ENCODE measurements at regions not wholly inside any gene's neighbourhood (a gene's known extent, or its start where the extent isn't known, plus 50 kb on each side); places are given as distances from the start of the nearest gene placed in this dataset.
A peak's percentile ranks its signal among the peaks of the same experiment; 100 is the strongest.
"Not testable (repeated sequence)": the region's sequence is repeated elsewhere in the genome, so short reads cannot be mapped to it uniquely, and the experiment has no call there.

DNA sequence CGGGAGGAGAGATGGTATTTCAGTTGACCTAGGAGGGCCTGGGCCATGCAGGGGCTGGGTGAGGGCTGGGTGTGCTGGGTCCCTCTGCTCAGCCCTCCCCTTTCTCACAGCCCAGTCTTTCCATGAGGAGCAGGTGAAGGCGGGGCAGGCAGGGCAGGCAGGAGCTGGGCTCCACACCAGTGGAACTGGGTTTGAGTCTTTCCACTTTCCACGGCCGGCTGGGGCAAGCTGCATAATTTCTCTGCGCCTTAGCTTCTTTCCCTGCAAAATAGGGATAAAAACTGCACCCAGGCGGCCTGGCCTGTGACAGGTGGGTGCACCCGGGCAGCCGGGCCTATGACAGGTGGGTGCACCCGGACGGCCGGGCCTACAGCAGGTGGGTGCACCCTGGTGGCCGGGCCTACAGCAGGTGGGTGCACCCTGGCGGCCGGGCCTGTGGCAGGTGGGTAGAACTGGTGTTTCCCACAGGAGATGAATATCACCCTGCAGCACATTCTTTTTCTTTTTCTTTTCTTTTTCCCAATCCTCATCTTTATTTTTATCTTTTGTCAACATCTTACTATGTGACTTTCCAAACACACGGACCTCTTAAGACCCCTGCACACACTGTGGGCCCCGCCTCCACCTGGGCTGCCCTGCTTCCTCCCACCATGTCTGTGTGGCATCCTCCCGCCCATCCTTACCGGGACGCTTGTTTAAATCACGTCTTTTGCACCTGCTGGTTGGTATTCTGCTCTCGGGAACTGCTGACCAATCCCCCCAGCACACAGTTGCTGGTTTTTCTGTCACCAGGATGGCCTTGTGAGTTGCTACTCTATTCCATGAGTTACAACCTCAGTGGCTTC lies 111.3 kb downstream of the NPIPB11 start:
- H3K36me3 ChIP-seq (ENCODE audit: control insufficient read depth in 2 of 2, insufficient read depth in 1 of 2, low read length in 2 of 2); H3K27ac ChIP-seq (ENCODE audit: extremely low read depth, low read depth, low read length); H3K4me1 ChIP-seq (ENCODE audit: control insufficient read depth, insufficient read depth, low read length); CTCF ChIA-PET; POLR2A ChIA-PET; H3K4me3 ChIP-seq (ENCODE audit: low read depth, low read length); H3K9me3 ChIP-seq (ENCODE audit: control insufficient read depth, insufficient read depth, low read depth, low read length): not testable (repeated sequence)
- peak; percentile 31; the same call in 1 of the 2 replicates for TF ChIP-seq EGR2 (tag by site-specific recombination; IDR thresholded peaks at IDR 0.05; ENCODE audit: low read depth)

DNA sequence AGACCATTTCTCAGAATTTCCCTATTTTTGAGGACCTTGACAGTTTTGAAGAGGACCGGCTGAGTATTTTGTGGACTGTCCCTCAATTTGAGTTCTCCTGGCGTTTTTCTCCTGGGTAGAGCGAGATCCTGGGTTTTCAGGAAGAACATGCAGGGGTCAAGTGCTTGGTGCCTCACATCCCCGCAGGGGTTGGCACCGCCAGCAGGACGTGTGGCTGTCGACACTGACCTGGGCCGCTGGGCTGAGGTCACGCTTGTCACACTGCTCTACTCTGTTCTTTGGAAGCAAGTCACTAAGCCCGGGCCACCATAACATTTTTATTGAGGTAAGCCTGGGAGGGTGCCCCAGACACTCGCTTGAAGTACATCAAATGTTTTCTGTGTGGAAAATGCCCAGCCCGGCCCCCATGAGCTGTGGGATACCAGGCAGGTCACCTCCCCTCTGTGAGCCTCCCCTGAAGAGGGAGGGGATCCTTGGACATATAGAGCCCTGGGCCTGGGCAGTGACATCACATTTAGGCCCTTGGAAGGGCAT lies 112.0 kb downstream of the NPIPB11 start:
- H3K27ac ChIP-seq (ENCODE audit: extremely low read depth, low read depth, low read length); H3K36me3 ChIP-seq (ENCODE audit: control insufficient read depth in 2 of 2, insufficient read depth in 1 of 2, low read length in 2 of 2); H3K9me3 ChIP-seq (ENCODE audit: control insufficient read depth, insufficient read depth, low read depth, low read length); H3K4me1 ChIP-seq (ENCODE audit: control insufficient read depth, insufficient read depth, low read length); CTCF ChIA-PET; POLR2A ChIA-PET; H3K4me3 ChIP-seq (ENCODE audit: low read depth, low read length): not testable (repeated sequence)

DNA sequence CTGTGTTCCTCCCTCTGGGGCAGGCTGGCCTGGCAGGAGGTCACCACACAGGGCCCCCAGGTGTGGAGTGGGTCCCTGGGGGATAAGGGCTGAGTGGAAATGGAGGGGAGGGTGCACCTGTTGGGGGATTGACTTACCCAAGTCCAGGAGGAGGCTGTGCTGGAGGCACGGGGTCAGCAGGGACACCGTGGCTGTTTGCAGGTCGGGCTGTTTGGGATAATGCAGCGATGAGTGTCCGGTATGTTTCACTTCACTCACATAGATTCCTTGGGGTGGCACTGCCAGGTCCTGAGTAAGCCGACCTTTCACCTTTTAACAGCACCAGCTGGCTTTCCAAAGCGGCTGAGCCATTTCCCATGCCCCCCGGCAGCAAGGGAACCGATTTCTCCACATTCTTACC lies 113.0 kb downstream of the NPIPB11 start:
- H3K4me3 ChIP-seq (ENCODE audit: low read depth, low read length); H3K36me3 ChIP-seq (ENCODE audit: control insufficient read depth in 2 of 2, insufficient read depth in 1 of 2, low read length in 2 of 2); POLR2A ChIA-PET; H3K27ac ChIP-seq (ENCODE audit: extremely low read depth, low read depth, low read length); H3K9me3 ChIP-seq (ENCODE audit: control insufficient read depth, insufficient read depth, low read depth, low read length); CTCF ChIA-PET; H3K4me1 ChIP-seq (ENCODE audit: control insufficient read depth, insufficient read depth, low read length): not testable (repeated sequence)
- TF ChIP-seq GLIS1 (tag by site-specific recombination; IDR thresholded peaks at IDR 0.05): peak; percentile 54

DNA sequence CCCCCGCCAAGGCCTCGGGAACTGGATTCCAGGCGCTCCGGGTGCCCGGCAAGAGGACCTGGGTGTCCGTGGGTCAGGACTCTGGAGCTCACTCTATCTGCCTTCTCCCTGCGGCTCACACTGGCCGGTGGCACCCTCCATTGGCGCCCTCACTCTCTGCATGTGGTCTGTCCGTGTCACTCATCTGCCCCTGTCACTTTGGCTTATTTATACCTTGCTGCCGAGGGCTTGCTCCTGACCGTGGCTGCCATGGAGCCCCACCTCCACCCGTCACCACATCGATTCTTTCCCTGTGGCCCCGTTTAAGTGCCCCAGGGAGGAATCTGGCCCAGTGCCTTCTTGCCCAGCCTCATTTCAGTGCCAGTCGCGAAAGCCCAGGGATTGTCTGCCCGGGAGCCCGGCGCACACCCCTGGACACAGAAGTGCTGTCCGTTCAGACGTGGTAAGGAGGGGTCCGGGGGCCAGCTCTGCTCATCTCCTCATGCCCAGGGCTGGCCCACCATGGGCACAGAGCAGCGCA lies 113.5 kb downstream of the NPIPB11 start:
- CTCF ChIA-PET; H3K36me3 ChIP-seq (ENCODE audit: control insufficient read depth in 2 of 2, insufficient read depth in 1 of 2, low read length in 2 of 2); H3K4me1 ChIP-seq (ENCODE audit: control insufficient read depth, insufficient read depth, low read length); H3K4me3 ChIP-seq (ENCODE audit: low read depth, low read length); H3K9me3 ChIP-seq (ENCODE audit: control insufficient read depth, insufficient read depth, low read depth, low read length); H3K27ac ChIP-seq (ENCODE audit: extremely low read depth, low read depth, low read length); POLR2A ChIA-PET: not testable (repeated sequence)
- TF ChIP-seq ZNF10 (tag by site-specific recombination; IDR thresholded peaks at IDR 0.05): peak; percentile 42; the same call in 1 of the 2 replicates

DNA sequence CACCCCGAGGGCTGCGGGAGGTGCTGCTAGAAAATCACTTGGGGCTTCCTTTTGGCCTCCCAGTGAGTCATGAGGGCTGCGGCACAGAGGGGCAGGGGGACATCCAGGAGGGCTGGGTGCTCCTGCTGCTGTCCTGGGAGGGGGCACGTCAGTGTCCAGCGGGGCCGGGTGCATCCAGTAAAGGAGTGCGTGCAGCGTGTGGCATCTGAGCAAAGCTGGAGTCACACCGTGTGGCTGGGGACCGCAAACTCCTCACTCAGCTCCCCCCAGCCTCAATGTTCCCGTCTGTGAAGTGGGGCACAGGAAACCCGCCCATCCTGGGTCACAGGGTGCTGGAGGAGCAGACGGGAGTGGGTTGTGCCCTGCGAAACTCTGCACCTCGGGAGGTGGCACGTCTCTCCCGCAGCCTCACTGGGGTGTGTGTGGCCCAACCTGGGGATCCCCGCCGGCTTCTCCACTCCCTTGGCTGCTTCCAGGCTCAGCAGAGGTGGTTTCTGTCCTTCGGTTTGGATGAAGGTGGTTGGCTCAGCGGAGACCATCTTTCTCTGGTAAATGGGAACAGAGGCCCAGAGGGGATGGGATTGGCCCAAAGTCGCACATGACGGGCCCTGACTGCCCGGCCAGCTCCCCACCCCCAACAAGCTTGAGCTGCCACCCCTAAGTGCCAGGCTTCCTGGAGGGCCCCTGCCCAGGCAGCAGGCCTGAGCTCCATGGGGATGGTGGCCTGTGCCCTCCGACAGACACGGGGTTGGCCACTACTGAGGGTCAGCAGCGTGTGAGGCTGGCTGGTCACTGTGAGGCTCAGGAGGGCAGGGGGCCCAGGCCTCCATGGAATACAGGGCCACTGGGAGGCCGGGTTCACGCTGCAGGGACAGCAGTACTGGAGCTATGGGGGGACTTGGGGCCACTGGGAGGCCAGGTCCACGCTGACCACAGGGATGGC lies 114.9 kb downstream of the NPIPB11 start:
- POLR2A ChIA-PET; CTCF ChIA-PET; H3K4me3 ChIP-seq (ENCODE audit: low read depth, low read length); H3K36me3 ChIP-seq (ENCODE audit: control insufficient read depth in 2 of 2, insufficient read depth in 1 of 2, low read length in 2 of 2); H3K27ac ChIP-seq (ENCODE audit: extremely low read depth, low read depth, low read length); H3K9me3 ChIP-seq (ENCODE audit: control insufficient read depth, insufficient read depth, low read depth, low read length); H3K4me1 ChIP-seq (ENCODE audit: control insufficient read depth, insufficient read depth, low read length): not testable (repeated sequence)
- TF ChIP-seq, protein P1, sequence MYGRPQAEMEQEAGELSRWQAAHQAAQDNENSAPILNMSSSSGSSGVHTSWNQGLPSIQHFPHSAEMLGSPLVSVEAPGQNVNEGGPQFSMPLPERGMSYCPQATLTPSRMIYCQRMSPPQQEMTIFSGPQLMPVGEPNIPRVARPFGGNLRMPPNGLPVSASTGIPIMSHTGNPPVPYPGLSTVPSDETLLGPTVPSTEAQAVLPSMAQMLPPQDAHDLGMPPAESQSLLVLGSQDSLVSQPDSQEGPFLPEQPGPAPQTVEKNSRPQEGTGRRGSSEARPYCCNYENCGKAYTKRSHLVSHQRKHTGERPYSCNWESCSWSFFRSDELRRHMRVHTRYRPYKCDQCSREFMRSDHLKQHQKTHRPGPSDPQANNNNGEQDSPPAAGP (tag by site-specific recombination; IDR thresholded peaks at IDR 0.05): peak; percentile 30; the same call in 1 of the 2 replicates
- TF ChIP-seq ZIC2 (tag by site-specific recombination; IDR thresholded peaks at IDR 0.05): peak; percentile 48
- 0 out of 2 replicates have a peak, but pooled peaks have one; percentile 13 for TF ChIP-seq GLIS2 (tag by site-specific recombination; IDR thresholded peaks at IDR 0.05)
